ENCODE measurements at regions not wholly inside any gene's neighbourhood (a gene's known extent, or its start where the extent isn't known, plus 50 kb on each side); places are given as distances from the start of the nearest gene placed in this dataset.
"Not testable (repeated sequence)": the region's sequence is repeated elsewhere in the genome, so short reads cannot be mapped to it uniquely, and the experiment has no call there.

DNA sequence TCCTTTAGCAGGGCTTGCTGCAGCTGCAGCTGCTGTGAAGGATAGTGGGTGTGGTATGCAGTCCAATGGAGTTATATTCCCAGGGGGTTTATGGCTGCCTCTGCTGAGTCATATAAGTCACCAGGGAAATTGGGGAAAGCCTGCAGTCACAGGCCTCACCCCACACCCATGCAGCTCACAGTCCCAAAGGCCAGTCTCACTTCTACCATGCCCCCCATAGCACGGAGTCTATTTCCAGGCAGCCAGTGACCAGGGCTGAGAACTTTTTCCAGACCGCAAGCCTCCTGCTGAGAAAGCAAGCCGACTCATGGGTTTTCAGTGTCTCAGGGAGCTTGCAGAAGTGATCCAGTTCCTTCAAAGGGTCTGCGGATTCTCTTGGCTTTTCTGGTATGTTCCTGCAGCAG, 322.4 kb upstream of the CLEC14A start:
- Histone ChIP-seq H3K4me2 (peak overlapping the region; percentile 38 to 73 (median 62)), H3K36me3 (no peaks in the 10 kb centered on the region), H3K27me3 (no peaks in the 10 kb centered on the region), H3K9ac (peak overlapping the region in 2 of 11 experiments; percentile 18; a peak in 2 of 22 replicates), H4K20me1 (no peaks in the 10 kb centered on the region), H3K4me1 (peaks cover 14 to 22% (median 18%) of the 10 kb centered on the region in 10 experiments), H3K27ac (peak overlapping the region in 5 of 11 experiments; percentile 1 to 55 (median 28); a peak in 4 of 22 replicates), H3K4me3 (no peak overlapping the region), H3K9me3 (replicated peaks in 1 of 11) (peaks cover 0 to 14% (median 3%) of the 10 kb centered on the region in 11 experiments; a peak in 6 of 22 replicates)
- TF ChIP-seq Cebpa-rat (IDR thresholded peaks at IDR 0.05) = no peak

GRCh38 chr14:38567703-38568102, 311.8 kb upstream of the CLEC14A start:
- H3K4me1 ChIP-seq = peaks cover 0 to 19% (median 11%) of the 10 kb centered on the region in 10 experiments; a peak in 14 of 20 replicates
- H3K9ac ChIP-seq = no peak overlapping the region
- no peaks in the 10 kb centered on the region for H3K27me3 ChIP-seq
- TF ChIP-seq Cebpa-rat (IDR thresholded peaks at IDR 0.05) = no peak
- peak overlapping the region in 7 of 11 experiments; percentile 6 to 77 (median 18); a peak in 7 of 22 replicates for H3K4me2 ChIP-seq
- peaks cover 0 to 45% (median 21%) of the 10 kb centered on the region in 11 experiments; a peak in 19 of 22 replicates for H3K9me3 ChIP-seq (replicated peaks in 1 of 11)
- no peak overlapping the region for H3K4me3 ChIP-seq
- no peaks in the 10 kb centered on the region for H4K20me1 ChIP-seq
- H3K36me3 ChIP-seq = peaks cover 0 to 4% (median 0%) of the 10 kb centered on the region in 11 experiments; a peak in 1 of 22 replicates
- H3K27ac ChIP-seq = peak overlapping the region in 2 of 11 experiments; percentile 16 to 50; a peak in 2 of 22 replicates

GRCh38 chr14:38561657-38562056, 305.8 kb upstream of the CLEC14A start:
- no peaks in the 10 kb centered on the region for H3K27me3 ChIP-seq
- H3K4me1 ChIP-seq = peaks cover 0 to 2% (median 0%) of the 10 kb centered on the region in 10 experiments; a peak in 1 of 20 replicates
- H3K27ac ChIP-seq = no peak overlapping the region
- no peak overlapping the region for H3K4me2 ChIP-seq
- peaks cover 45 to 97% (median 75%) of the 10 kb centered on the region in 11 experiments for H3K9me3 ChIP-seq (replicated peaks in 1 of 11)
- no peaks in the 10 kb centered on the region for H4K20me1 ChIP-seq
- peaks cover 0 to 16% (median 8%) of the 10 kb centered on the region in 11 experiments; a peak in 7 of 22 replicates for H3K36me3 ChIP-seq
- TF ChIP-seq Cebpa-rat (IDR thresholded peaks at IDR 0.05) = no peak
- H3K4me3 ChIP-seq = no peak overlapping the region
- no peak overlapping the region for H3K9ac ChIP-seq

DNA sequence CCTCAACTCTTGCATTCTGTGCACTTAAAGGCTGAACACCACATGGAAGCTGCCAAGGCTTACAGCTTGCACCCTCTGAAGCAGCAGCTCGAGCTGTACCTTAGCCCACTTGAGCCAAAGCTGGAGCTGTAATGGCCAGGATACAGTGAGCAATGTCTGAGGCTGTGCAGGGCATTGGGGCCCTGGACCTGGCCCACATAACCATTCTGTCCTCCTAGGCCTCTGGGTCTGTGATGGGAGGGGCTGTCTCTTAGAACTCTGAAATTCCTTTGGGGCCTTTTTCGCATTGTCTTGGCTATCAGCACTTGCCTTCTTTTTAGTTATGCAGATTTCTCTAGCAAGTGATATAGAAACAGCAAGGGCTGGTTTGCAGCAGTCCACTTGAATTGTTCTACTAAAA, 303.8 kb upstream of the CLEC14A start:
- H4K20me1 ChIP-seq = no peaks in the 10 kb centered on the region
- H3K36me3 ChIP-seq = peaks cover 0 to 16% (median 8%) of the 10 kb centered on the region in 11 experiments; a peak in 7 of 22 replicates
- H3K4me1 ChIP-seq = peaks cover 0 to 11% (median 0%) of the 10 kb centered on the region in 10 experiments; a peak in 1 of 20 replicates
- H3K4me3 ChIP-seq = peak overlapping the region in 2 of 10 experiments; percentile 5 to 39; a peak in 4 of 20 replicates
- H3K27me3 ChIP-seq = no peaks in the 10 kb centered on the region
- H3K9me3 ChIP-seq (replicated peaks in 1 of 11) = peaks cover 45 to 95% (median 73%) of the 10 kb centered on the region in 11 experiments
- no peak overlapping the region for H3K9ac ChIP-seq
- H3K27ac ChIP-seq = no peak overlapping the region
- no peak for TF ChIP-seq Cebpa-rat (IDR thresholded peaks at IDR 0.05)
- no peak overlapping the region for H3K4me2 ChIP-seq

GRCh38 chr14:38557391-38557790, 301.5 kb upstream of the CLEC14A start:
- H3K4me3 ChIP-seq, H4K20me1 ChIP-seq, H3K27me3 ChIP-seq, H3K27ac ChIP-seq, H3K4me2 ChIP-seq, H3K9ac ChIP-seq: not testable (repeated sequence)
- H3K36me3 ChIP-seq = peaks cover 0 to 16% (median 8%) of the 10 kb centered on the region in 11 experiments; a peak in 7 of 22 replicates
- peaks cover 45 to 78% (median 59%) of the 10 kb centered on the region in 11 experiments for H3K9me3 ChIP-seq (replicated peaks in 1 of 11)
- H3K4me1 ChIP-seq = peaks cover 8 to 26% (median 20%) of the 10 kb centered on the region in 10 experiments; a peak in 19 of 20 replicates

- Histone ChIP-seq H4K20me1 (no peaks in the 10 kb centered on the region), H3K4me3 (no peak overlapping the region), H3K4me2 (peak overlapping the region in 2 of 11 experiments; percentile 3 to 35; a peak in 2 of 22 replicates), H3K4me1 (peaks cover 9 to 38% (median 28%) of the 10 kb centered on the region in 10 experiments; a peak in 19 of 20 replicates), H3K9ac (no peak overlapping the region), H3K27me3 (no peaks in the 10 kb centered on the region), H3K9me3 (replicated peaks in 1 of 11) (peaks cover 35 to 66% (median 47%) of the 10 kb centered on the region in 11 experiments), H3K36me3 (peaks cover 0 to 16% (median 8%) of the 10 kb centered on the region in 11 experiments; a peak in 7 of 22 replicates), H3K27ac (no peak overlapping the region)
- no peak for TF ChIP-seq Cebpa-rat (IDR thresholded peaks at IDR 0.05)
Observed at GRCh38 chr14:38556252-38556651, 300.4 kb upstream of the CLEC14A start.

DNA sequence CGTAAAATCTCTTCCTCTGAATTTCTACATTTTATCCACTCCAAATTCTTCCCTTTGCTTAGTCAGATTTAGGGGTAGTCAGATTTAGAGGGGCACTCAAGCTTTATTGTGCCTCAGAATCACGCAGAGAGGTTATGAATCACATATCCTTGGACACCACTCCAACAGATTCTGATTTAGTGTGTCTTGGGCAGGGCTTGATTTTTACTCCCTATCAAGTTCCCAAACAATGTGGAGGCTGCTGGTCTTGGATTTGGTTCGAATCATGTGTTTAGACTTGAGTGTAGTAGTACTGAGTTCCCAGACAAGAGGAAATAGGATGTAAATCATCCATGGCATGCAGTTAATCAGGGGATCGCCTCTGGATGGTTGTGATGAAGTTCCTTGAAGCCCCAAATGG, 298.1 kb upstream of the CLEC14A start:
- no peaks in the 10 kb centered on the region for H4K20me1 ChIP-seq
- H3K27ac ChIP-seq = peak overlapping the region in 3 of 11 experiments; percentile 7 to 43 (median 18); a peak in 4 of 22 replicates
- no peak overlapping the region for H3K9ac ChIP-seq
- H3K27me3 ChIP-seq = no peaks in the 10 kb centered on the region
- peaks cover 18 to 44% (median 25%) of the 10 kb centered on the region in 11 experiments for H3K9me3 ChIP-seq (replicated peaks in 1 of 11)
- peaks cover 0 to 7% (median 0%) of the 10 kb centered on the region in 11 experiments; a peak in 3 of 22 replicates for H3K36me3 ChIP-seq
- no peak overlapping the region for H3K4me3 ChIP-seq
- peak overlapping the region; percentile 3 to 87 (median 43); a peak in 15 of 22 replicates for H3K4me2 ChIP-seq
- TF ChIP-seq Cebpa-rat (IDR thresholded peaks at IDR 0.05) = no peak
- peaks cover 30 to 60% (median 50%) of the 10 kb centered on the region in 10 experiments for H3K4me1 ChIP-seq

- Histone ChIP-seq H3K4me1 (peaks cover 35 to 64% (median 53%) of the 10 kb centered on the region in 10 experiments), H3K9me3 (replicated peaks in 1 of 11) (peaks cover 13 to 40% (median 21%) of the 10 kb centered on the region in 11 experiments), H3K4me3 (no peak overlapping the region), H4K20me1 (no peaks in the 10 kb centered on the region), H3K36me3 (0 out of 22 replicates have a peak, but pooled peaks cover 0 to 2% (median 0%) of the 10 kb centered on the region in 11 experiments), H3K27ac (peak overlapping the region in 3 of 11 experiments; percentile 7 to 43 (median 18); a peak in 4 of 22 replicates), H3K4me2 (peak overlapping the region; percentile 3 to 87 (median 43); a peak in 15 of 22 replicates), H3K27me3 (no peaks in the 10 kb centered on the region), H3K9ac (no peak overlapping the region)
- TF ChIP-seq Cebpa-rat (IDR thresholded peaks at IDR 0.05) = no peak
Observed at GRCh38 chr14:38553586-38553985, 297.7 kb upstream of the CLEC14A start.

DNA sequence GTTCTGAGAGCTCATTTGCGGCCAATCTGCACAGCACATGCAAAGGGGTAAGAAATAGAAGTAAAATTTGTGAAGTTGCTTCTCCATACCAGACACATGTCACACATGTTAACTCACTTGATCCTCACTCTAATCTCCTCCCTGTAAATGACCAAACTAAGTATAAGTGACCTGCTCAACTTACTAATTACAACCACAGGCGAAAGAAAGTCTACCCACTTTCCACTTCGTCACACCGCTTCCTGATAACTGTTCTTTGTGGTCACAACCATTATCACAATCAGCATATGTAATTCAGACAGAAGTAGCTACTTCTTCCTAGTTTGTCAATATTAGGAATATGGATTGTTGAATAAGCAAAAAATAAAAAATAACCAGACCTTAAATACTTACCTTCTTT, 293.7 kb upstream of the CLEC14A start:
- H3K4me1 ChIP-seq = peaks cover 54 to 85% (median 73%) of the 10 kb centered on the region in 10 experiments
- peaks cover 0 to 17% (median 0%) of the 10 kb centered on the region in 11 experiments; a peak in 7 of 22 replicates for H3K9me3 ChIP-seq (replicated peaks in 1 of 11)
- H3K27me3 ChIP-seq = no peaks in the 10 kb centered on the region
- no peak for TF ChIP-seq Cebpa-rat (IDR thresholded peaks at IDR 0.05)
- H4K20me1 ChIP-seq = no peaks in the 10 kb centered on the region
- H3K9ac ChIP-seq = peak overlapping the region in 6 of 11 experiments; percentile 25 to 70 (median 56); a peak in 10 of 22 replicates
- H3K27ac ChIP-seq = peak overlapping the region in 10 of 11 experiments; percentile 20 to 87 (median 66); a peak in 20 of 22 replicates
- peak overlapping the region in 4 of 10 experiments; percentile 7 to 53 (median 34); a peak in 6 of 20 replicates for H3K4me3 ChIP-seq
- H3K36me3 ChIP-seq = no peaks in the 10 kb centered on the region
- peak overlapping the region; percentile 59 to 87 (median 75) for H3K4me2 ChIP-seq
